ENCODE measurements at regions not wholly inside any gene's neighbourhood (a gene's known extent, or its start where the extent isn't known, plus 50 kb on each side); places are given as distances from the start of the nearest gene placed in this dataset.

DNA sequence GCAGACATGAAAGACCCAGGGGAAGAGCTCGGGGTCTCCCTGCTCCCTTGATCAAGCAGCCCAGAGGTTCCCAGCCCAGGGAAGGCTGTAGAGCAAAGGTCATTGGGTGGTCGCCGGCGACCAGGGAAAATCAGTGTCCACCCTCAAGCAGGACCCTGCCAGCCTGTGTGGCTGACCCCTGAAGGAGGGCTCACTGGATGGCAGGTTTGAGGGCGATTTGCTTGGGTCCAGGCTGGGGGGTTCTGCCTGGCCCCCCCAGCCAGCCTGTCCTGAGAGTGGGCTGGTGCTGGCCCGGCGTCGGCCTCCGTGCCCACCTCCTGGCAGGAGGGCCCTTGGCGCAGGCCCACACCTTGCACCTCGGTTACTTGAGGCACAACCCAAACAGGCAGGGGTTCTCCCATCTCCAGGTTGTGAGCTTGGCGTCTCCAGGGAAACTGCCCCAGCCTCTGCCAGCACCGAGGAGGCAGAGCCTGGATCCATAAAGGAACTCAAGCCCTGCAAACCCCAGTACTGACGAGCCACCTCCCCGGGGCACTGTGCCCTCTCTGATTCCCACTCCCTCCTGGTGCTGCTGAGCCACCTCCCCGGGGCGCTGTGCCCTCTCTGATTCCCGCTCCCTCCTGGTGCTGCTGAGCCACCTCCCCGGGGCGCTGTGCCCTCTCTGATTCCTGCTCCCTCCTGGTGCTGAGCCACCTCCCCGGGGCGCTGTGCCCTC lies 329.0 kb upstream of the SFSWAP start:
- Histone ChIP-seq H3K36me3 (no peaks in the 10 kb centered on the region), H3K9me3 (no peaks in the 10 kb centered on the region), H3K4me3 (no peak overlapping the region), H3K4me1 (no peaks in the 10 kb centered on the region), H3K27me3 (peaks cover 3 to 68% (median 14%) of the 10 kb centered on the region in 9 donors), H3K27ac (no peak overlapping the region)
- intact Hi-C loops (cut with DNase I) = no loop called here
- ATAC-seq = no peak
- WGBS, 4 donors = 78 to 79% (median 79%) methylated on average over 17 to 22 of the region's 22 CpGs
- no peak for TF ChIP-seq POLR2A (IDR thresholded peaks at IDR 0.05)
- TF ChIP-seq, protein P1, sequence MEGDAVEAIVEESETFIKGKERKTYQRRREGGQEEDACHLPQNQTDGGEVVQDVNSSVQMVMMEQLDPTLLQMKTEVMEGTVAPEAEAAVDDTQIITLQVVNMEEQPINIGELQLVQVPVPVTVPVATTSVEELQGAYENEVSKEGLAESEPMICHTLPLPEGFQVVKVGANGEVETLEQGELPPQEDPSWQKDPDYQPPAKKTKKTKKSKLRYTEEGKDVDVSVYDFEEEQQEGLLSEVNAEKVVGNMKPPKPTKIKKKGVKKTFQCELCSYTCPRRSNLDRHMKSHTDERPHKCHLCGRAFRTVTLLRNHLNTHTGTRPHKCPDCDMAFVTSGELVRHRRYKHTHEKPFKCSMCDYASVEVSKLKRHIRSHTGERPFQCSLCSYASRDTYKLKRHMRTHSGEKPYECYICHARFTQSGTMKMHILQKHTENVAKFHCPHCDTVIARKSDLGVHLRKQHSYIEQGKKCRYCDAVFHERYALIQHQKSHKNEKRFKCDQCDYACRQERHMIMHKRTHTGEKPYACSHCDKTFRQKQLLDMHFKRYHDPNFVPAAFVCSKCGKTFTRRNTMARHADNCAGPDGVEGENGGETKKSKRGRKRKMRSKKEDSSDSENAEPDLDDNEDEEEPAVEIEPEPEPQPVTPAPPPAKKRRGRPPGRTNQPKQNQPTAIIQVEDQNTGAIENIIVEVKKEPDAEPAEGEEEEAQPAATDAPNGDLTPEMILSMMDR (IDR thresholded peaks at IDR 0.05) = no peak
- no peak for DNase-seq

- Histone ChIP-seq H3K27me3 (peaks cover 3 to 73% (median 14%) of the 10 kb centered on the region in 9 donors), H3K4me3 (no peak overlapping the region), H3K27ac (no peak overlapping the region), H3K4me1 (no peaks in the 10 kb centered on the region), H3K36me3 (no peaks in the 10 kb centered on the region), H3K9me3 (no peaks in the 10 kb centered on the region)
- TF ChIP-seq, protein P1 (IDR thresholded peaks at IDR 0.05) = no peak
- TF ChIP-seq POLR2A (IDR thresholded peaks at IDR 0.05) = no peak
- intact Hi-C loops (cut with DNase I) = no loop called here
- ATAC-seq (no peak), DNase-seq (no peak)
- whole genome bisulfite sequencing, 4 donors = 78 to 82% (median 81%) methylated on average over 9 of the region's 9 CpGs
These were observed 327.6 kb upstream of the SFSWAP start for GRCh38 chr12:131383291-131383690.

DNA sequence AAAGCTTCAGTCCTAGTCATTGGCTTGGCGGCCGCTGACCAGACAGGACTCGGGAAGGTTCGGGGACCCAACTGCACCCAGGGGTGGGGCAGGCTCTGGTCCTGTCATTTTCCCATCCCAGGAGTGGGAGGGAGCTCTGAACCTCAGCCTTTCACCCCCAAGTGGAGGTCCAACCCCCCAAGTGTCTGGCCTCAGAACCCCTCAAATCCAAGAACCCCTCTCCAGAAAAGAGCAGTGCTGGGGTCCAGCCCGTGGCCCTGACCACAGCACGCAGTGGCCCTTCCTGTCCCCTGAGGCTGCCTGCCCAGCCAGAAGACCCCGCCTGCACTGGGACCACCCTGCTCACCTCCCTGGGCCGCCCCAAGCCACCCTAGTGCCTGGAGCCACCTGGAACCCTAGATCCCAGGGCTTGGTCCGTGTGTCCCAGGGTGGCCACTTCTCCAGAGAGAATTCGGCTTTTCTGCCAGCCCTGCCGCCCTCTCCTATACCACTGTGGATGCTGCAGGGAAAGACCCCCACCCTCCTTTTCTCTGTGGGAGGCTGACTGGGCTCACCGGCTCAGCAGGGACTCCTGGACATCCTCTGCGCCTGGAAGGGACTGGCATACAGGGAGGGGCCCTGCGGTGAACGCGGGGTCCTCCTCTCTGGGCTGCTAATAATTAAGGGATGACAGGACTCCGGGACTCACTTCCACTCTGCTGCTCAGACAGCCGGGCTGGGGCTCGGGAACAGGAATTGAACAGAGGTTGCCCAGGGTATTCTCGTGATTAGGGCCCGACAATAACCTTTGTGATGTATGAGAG lies 326.9 kb upstream of the SFSWAP start:
- peaks cover 3 to 69% (median 14%) of the 10 kb centered on the region in 9 donors for H3K27me3 ChIP-seq
- intact Hi-C loops (cut with DNase I) = no loop called here
- no peaks in the 10 kb centered on the region for H3K4me1 ChIP-seq
- WGBS, 4 donors = 50 to 56% (median 54%) methylated on average over 17 to 21 of the region's 21 CpGs
- no peaks in the 10 kb centered on the region for H3K9me3 ChIP-seq
- no peak for DNase-seq
- H3K27ac ChIP-seq = no peak overlapping the region
- H3K36me3 ChIP-seq = no peaks in the 10 kb centered on the region
- TF ChIP-seq POLR2A (IDR thresholded peaks at IDR 0.05) = no peak
- TF ChIP-seq, protein P1 (IDR thresholded peaks at IDR 0.05) = no peak
- no peak overlapping the region for H3K4me3 ChIP-seq
- no peak for ATAC-seq

- Histone ChIP-seq H3K36me3 (no peaks in the 10 kb centered on the region), H3K4me3 (no peak overlapping the region), H3K9me3 (no peaks in the 10 kb centered on the region), H3K27me3 (peaks cover 3 to 63% (median 14%) of the 10 kb centered on the region in 9 donors), H3K27ac (no peak overlapping the region), H3K4me1 (no peaks in the 10 kb centered on the region)
- ATAC-seq (no peak), DNase-seq (no peak)
- TF ChIP-seq, protein P1 (IDR thresholded peaks at IDR 0.05) = no peak
- TF ChIP-seq POLR2A (IDR thresholded peaks at IDR 0.05) = no peak
- intact Hi-C loops (cut with DNase I) = no loop called here
- 51 to 54% (median 52%) methylated on average over 8 of the region's 8 CpGs for WGBS, 4 donors
These were observed 326.4 kb upstream of the SFSWAP start for GRCh38 chr12:131384544-131384855.
